ENCODE measurements at regions not wholly inside any gene's neighbourhood (a gene's known extent, or its start where the extent isn't known, plus 50 kb on each side); places are given as distances from the start of the nearest gene placed in this dataset.

DNA sequence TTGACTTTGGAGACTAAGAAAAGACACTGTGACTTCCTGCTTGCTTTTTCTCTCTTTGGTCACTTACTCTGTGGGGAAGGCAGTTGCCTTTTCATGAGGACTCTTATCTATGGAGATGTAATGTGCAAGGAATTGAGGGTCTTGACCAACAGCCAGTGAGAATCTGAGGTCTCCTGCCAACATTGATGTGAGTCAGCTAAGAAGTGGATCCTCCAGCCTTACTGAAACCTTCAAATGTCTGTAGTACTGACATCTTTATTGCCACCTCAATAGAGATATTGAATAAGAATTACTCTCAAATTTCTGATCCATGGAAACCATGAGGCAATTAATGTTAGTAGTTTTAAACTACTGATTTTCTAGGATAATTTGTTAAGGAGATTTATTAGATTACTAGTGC, 598.4 kb downstream of the ADGRL2 start:
- no peak for TF ChIP-seq CTCF (IDR thresholded peaks at IDR 0.05 in 4 of 5, conservative IDR thresholded peaks at IDR 0.05 in 1 of 5)
- TF ChIP-seq POLR2A (IDR thresholded peaks at IDR 0.05): no peak

Measured in gastrocnemius medialis (tissue), 4 donors.